Peyer's patch (tissue), 4 donors: ENCODE measurements at regions not wholly inside any gene's neighbourhood (a gene's known extent, or its start where the extent isn't known, plus 50 kb on each side); places are given as distances from the start of the nearest gene placed in this dataset.
"Not testable (repeated sequence)": the region's sequence is repeated elsewhere in the genome, so short reads cannot be mapped to it uniquely, and the experiment has no call there.

Source experiments
- CTCF ChIP-seq, 6 experiments: fragments of 450-650 bp in 4 of 6; fragments of 200-600 bp in 2 of 6; sonication (generic) in 1 of 6; IDR thresholded peaks; one replicate each; pipeline ENCODE4 v1.5.1; 2017 to 2019; ENCODE audit warnings: antibody characterized with exemption in 6 of 6, mild to moderate bottlenecking in 3 of 6, moderate library complexity in 1 of 6
- POLR2A ChIP-seq, 2 donors: fragments of 450-650 bp; IDR thresholded peaks; one replicate each; pipeline ENCODE4 v1.5.1; 2017; ENCODE audit warnings: antibody characterized with exemption in 2 of 2, mild to moderate bottlenecking in 2 of 2, moderate library complexity in 2 of 2

- TF ChIP-seq CTCF, POLR2A (IDR thresholded peaks at IDR 0.05): not testable (repeated sequence)
These were observed 58.2 kb upstream of the CSF1 start for GRCh38 chr1:109852221-109853015.
